ENCODE measurements at regions not wholly inside any gene's neighbourhood (a gene's known extent, or its start where the extent isn't known, plus 50 kb on each side); places are given as distances from the start of the nearest gene placed in this dataset.

DNA sequence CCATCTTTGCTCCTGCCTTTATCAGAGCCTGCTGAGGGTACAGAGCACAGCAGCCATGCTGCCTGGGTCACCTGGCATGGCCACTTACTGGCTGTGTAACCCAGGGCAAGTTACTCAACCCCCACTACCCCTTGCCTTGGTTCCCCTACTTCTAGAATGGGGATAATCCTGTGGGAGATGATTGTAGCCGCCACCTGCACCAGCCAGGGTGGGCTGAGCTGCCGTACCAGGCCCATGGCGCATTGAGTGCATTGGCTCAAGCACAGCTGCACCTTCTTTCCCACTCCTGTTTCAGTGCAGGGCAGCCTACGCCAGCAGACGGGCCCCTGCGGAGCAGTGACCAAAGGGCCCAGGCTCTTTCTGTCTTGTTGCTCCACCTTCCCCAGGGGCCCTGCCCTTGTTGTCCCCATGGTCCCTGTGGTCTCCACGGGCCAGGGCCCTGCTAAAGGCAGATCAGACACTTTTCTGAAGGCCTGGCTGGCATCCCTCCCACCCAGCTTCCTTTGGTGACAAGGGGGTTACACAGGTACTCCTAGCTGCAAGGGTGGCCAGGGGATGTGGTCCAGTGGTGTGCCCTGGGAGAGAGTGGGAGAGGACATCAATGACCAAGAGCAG, 159.4 kb upstream of the MLN start:
- in situ Hi-C loops (cut with HindIII; ENCODE audit: low pct_ligation_motif_present, low sequenced_read_pairs) = no loop called here
- H3K4me3 ChIP-seq (ENCODE audit: low read depth, low read length) = no peak overlapping the region
- no peaks in the 10 kb centered on the region for H3K36me3 ChIP-seq (replicated peaks)
- TF ChIP-seq, protein P1, sequence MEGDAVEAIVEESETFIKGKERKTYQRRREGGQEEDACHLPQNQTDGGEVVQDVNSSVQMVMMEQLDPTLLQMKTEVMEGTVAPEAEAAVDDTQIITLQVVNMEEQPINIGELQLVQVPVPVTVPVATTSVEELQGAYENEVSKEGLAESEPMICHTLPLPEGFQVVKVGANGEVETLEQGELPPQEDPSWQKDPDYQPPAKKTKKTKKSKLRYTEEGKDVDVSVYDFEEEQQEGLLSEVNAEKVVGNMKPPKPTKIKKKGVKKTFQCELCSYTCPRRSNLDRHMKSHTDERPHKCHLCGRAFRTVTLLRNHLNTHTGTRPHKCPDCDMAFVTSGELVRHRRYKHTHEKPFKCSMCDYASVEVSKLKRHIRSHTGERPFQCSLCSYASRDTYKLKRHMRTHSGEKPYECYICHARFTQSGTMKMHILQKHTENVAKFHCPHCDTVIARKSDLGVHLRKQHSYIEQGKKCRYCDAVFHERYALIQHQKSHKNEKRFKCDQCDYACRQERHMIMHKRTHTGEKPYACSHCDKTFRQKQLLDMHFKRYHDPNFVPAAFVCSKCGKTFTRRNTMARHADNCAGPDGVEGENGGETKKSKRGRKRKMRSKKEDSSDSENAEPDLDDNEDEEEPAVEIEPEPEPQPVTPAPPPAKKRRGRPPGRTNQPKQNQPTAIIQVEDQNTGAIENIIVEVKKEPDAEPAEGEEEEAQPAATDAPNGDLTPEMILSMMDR (IDR thresholded peaks at IDR 0.05; ENCODE audit: low read depth, low read length, missing control alignments) = no peak
- H3K27me3 ChIP-seq (replicated peaks) = peaks cover 4% of the 10 kb centered on the region
- DNase-seq = no peak
- H3K27ac ChIP-seq = no peak overlapping the region

DNA sequence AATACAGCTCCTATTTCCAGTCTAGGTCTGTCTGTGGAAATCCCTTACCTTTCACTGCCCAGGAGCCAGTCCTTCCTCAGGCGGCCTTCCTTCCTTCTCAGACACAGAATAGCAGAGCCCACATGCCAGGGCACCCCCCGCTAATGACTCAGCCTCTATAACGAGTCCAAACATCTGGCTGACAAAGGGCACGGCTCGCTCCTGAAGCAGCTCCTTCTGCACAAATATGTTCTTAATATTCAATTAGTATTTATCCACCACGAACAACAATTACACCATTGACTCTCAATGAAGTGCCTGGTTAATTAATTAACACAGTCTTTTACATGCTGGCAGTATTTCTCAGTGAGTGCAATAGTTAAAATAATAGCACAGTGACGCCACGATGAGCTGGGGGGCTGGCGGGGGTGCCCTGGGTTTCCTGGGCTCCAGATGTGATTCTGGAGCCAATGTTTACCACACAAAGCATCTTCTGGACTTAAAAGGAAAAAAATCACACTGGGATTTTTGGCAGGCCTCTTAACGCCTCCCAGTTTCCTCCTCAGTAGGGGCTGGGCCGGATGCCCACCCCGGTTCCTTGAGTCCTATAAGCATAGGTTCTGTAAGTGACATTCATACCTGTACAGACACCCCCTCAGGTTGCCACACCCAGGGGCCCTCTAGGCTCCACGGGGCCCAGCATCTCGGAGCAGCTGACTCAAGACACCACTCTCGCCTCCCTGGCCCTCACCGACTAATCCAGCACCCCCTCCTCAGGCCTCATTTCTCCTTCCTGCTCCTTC, 158.6 kb upstream of the MLN start:
- Histone ChIP-seq H3K4me3 (ENCODE audit: low read depth, low read length) (no peak overlapping the region), H3K27me3 (replicated peaks) (peaks cover 2% of the 10 kb centered on the region), H3K36me3 (replicated peaks) (no peaks in the 10 kb centered on the region), H3K27ac (no peak overlapping the region)
- in situ Hi-C loops (cut with HindIII; ENCODE audit: low pct_ligation_motif_present, low sequenced_read_pairs) = no loop called here
- TF ChIP-seq, protein P1 (IDR thresholded peaks at IDR 0.05; ENCODE audit: low read depth, low read length, missing control alignments) = no peak
- DNase-seq = no peak

DNA sequence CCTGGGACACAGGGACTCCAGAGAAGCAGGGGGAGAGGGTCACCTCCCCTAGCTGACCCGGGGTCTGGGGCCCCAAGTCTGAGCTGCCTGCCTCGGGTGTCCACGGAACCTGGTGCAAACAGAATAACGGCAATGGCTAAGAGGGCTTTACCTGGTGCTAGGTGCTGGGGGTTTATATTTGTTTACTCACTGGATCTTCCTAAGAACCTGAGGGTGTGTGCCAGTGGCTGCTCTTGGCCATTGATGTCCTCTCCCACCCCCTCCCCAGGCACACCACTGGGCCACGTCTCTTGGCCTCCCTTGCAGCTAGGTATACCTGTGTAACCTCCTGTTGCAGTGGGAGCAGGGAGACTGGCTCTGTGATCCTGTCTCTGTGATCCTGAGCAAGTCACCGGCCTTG, 157.9 kb upstream of the MLN start:
- Histone ChIP-seq H3K27ac (no peak overlapping the region), H3K27me3 (replicated peaks) (peaks cover 2% of the 10 kb centered on the region), H3K36me3 (replicated peaks) (no peaks in the 10 kb centered on the region), H3K4me3 (ENCODE audit: low read depth, low read length) (no peak overlapping the region)
- DNase-seq = no peak
- TF ChIP-seq, protein P1 (IDR thresholded peaks at IDR 0.05; ENCODE audit: low read depth, low read length, missing control alignments) = no peak
- in situ Hi-C loops (cut with HindIII; ENCODE audit: low pct_ligation_motif_present, low sequenced_read_pairs) = no loop called here

DNA sequence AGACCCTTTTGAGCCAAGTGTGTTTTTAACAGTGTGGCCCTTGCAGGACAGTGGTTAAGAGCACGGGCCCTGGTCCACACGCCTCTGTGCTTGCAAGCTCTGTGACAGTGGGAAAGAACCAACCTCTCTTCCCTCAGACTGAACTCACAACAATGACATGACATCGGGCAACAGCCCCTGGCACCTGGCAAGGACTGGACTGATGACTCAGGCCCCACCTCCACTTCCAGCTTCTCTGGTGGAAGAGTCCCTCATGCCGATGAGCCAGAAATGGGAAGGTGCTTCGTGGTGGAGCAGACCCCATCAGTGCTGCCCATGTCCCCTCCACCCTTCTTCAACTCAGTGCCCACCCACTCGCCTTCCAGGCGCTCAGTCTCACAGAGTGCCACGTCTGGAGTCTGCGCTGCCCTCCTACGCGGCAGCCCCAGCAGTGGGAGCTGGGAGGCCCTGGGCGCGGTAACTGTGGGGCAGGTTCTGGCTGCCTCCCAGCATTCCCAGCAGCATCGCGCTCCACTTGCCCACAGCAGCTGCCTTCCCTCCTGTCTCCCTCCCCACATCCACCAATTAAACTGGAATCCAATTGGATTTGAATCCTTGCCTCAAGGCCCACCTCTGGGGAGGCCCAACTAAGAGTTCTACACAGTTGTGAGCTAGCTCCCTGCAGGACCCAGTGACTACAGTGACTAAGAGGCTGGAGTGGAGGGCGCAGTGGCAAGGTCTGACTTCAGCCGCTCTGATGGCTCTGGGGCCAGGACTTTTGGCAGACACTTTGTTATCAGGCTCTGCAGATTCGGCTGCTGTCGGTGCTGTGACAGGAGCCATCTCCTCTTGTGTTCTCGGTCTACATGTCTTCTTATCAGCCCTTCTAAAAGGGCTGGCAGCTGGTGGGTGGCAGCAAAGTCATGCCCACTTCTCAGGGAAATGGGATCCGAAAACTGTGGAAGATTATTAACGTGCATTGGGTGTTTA, 156.8 kb upstream of the MLN start:
- no peak for DNase-seq
- H3K4me3 ChIP-seq (ENCODE audit: low read depth, low read length) = no peak overlapping the region
- H3K27me3 ChIP-seq (replicated peaks) = peaks cover 2% of the 10 kb centered on the region
- TF ChIP-seq, protein P1 (IDR thresholded peaks at IDR 0.05; ENCODE audit: low read depth, low read length, missing control alignments) = no peak
- H3K27ac ChIP-seq = no peak overlapping the region
- in situ Hi-C loops (cut with HindIII; ENCODE audit: low pct_ligation_motif_present, low sequenced_read_pairs) = no loop called here
- no peaks in the 10 kb centered on the region for H3K36me3 ChIP-seq (replicated peaks)

DNA sequence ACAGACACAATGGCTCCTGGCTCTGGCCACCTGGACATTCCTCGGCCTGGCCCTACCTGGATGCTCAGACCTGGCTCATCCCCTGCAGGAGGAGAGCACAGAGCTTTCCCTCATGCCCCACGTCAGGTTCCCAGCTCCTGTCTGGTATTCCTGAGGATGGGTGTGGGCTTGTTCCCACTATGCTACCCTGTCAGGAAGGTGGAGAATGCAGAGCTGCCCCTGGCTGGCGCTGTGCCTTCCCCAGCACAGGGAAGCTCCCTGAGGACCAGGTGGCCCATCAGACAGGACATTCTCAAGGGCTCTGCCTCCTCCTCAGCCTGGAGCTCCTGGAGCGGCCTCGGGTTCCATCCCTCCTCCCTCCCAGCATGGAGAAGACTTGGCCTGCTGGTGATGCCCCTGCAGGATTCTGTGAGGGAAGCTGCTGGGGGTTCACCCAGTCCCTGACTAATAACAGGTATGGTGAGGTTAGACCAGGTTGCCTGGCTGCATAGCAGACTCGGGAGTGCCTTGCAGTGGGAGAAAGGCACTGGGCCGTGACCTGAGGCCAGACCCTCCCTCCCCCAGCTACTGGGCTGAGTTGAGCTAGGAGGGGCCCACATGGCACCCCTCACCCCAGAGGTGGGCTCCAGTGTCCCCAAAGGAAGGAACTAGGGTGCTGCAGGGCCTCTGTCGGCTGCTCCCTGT, 156.0 kb upstream of the MLN start:
- no peak for DNase-seq
- TF ChIP-seq, protein P1 (IDR thresholded peaks at IDR 0.05; ENCODE audit: low read depth, low read length, missing control alignments) = no peak
- Histone ChIP-seq H3K36me3 (replicated peaks) (no peaks in the 10 kb centered on the region), H3K27ac (no peak overlapping the region), H3K27me3 (replicated peaks) (peaks cover 2% of the 10 kb centered on the region), H3K4me3 (ENCODE audit: low read depth, low read length) (no peak overlapping the region)
- in situ Hi-C loops (cut with HindIII; ENCODE audit: low pct_ligation_motif_present, low sequenced_read_pairs) = no loop called here

All from brain microvascular endothelial cell (primary cell).